ENCODE measurements at regions not wholly inside any gene's neighbourhood (a gene's known extent, or its start where the extent isn't known, plus 50 kb on each side); places are given as distances from the start of the nearest gene placed in this dataset.
"Not testable (repeated sequence)": the region's sequence is repeated elsewhere in the genome, so short reads cannot be mapped to it uniquely, and the experiment has no call there.

GRCh38 chr16:55017321-55017720, 86.7 kb downstream of the IRX5 start:
- FAIRE-seq (no peak), DNase-seq (ENCODE audit: insufficient read length) (no peak)
- no peak for TF ChIP-seq POLR2A (IDR thresholded peaks at IDR 0.05; ENCODE audit: low read depth, low read length)
- TF ChIP-seq POLR2AphosphoS5 (IDR thresholded peaks at IDR 0.05; ENCODE audit: low read depth, low read length), result no peak
- TF ChIP-seq TAF1 (IDR thresholded peaks at IDR 0.05; ENCODE audit: borderline replicate concordance, low read depth, low read length), result no peak

DNA sequence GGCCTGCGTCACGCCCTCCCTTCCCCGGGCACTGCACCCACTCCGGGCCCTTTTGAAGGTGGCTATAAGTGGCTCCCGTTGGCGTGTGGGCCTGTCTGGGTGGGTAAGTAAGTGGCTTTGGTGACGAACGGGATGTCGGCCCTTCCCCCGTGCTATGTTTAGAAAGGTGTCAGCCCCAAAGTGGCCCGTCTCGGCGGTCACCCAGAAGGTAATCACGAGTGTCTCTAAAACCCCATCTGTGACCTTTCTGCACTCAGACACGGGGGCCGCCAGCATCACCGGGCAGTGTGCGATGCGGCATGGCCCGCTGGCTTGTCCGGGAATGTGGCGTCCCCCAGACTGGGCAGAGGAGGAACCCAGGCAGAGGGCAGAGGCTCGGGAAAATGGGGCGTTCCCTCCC, 88.2 kb downstream of the IRX5 start:
- FAIRE-seq (no peak), DNase-seq (ENCODE audit: insufficient read length) (no peak)
- TF ChIP-seq TAF1 (IDR thresholded peaks at IDR 0.05; ENCODE audit: borderline replicate concordance, low read depth, low read length) (no peak), POLR2AphosphoS5 (IDR thresholded peaks at IDR 0.05; ENCODE audit: low read depth, low read length) (no peak), POLR2A (IDR thresholded peaks at IDR 0.05; ENCODE audit: low read depth, low read length) (no peak)

- FAIRE-seq (peak; percentile 54), DNase-seq (ENCODE audit: insufficient read length) (no peak)
- TF ChIP-seq TAF1 (IDR thresholded peaks at IDR 0.05; ENCODE audit: borderline replicate concordance, low read depth, low read length), result no peak
- TF ChIP-seq POLR2AphosphoS5 (IDR thresholded peaks at IDR 0.05; ENCODE audit: low read depth, low read length), result no peak
- TF ChIP-seq POLR2A (IDR thresholded peaks at IDR 0.05; ENCODE audit: low read depth, low read length), result no peak
Observed at GRCh38 chr16:55019419-55020131, 88.9 kb downstream of the IRX5 start.

- no peak for TF ChIP-seq POLR2AphosphoS5 (IDR thresholded peaks at IDR 0.05; ENCODE audit: low read depth, low read length)
- TF ChIP-seq TAF1 (IDR thresholded peaks at IDR 0.05; ENCODE audit: borderline replicate concordance, low read depth, low read length), result no peak
- no peak for TF ChIP-seq POLR2A (IDR thresholded peaks at IDR 0.05; ENCODE audit: low read depth, low read length)
- no peak for DNase-seq (ENCODE audit: insufficient read length)
- no peak for FAIRE-seq
Observed at GRCh38 chr16:55021595-55022475, 91.2 kb downstream of the IRX5 start.

GRCh38 chr16:55027260-55027659, 96.6 kb downstream of the IRX5 start:
- not testable (repeated sequence) for FAIRE-seq; DNase-seq (ENCODE audit: insufficient read length)

- no peak for DNase-seq (ENCODE audit: insufficient read length)
- TF ChIP-seq POLR2AphosphoS5 (IDR thresholded peaks at IDR 0.05; ENCODE audit: low read depth, low read length) (no peak), POLR2A (IDR thresholded peaks at IDR 0.05; ENCODE audit: low read depth, low read length) (no peak), TAF1 (IDR thresholded peaks at IDR 0.05; ENCODE audit: borderline replicate concordance, low read depth, low read length) (no peak)
- no peak for FAIRE-seq
Observed at GRCh38 chr16:55029509-55029908, 98.8 kb downstream of the IRX5 start.

DNA sequence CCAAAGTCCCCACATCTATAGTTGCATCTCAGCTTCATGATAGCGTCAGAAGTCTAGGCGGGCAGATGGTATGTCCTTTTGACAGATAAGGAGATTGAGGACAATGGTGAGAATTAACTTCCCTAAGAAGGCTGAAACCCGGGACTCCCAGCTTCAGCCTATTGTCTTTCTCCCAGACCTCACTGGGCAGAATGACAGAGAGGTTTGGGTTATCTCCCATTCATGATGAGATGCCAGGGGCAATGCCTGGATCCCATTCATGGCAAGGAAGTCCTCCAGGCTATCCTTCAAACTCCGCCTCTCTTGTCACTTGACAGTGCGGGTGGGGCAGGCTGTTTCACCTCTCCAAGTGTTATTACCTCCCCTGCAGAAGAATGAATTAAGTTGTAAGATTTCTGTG, 100.3 kb downstream of the IRX5 start:
- no peak for TF ChIP-seq POLR2A (IDR thresholded peaks at IDR 0.05; ENCODE audit: low read depth, low read length)
- TF ChIP-seq TAF1 (IDR thresholded peaks at IDR 0.05; ENCODE audit: borderline replicate concordance, low read depth, low read length), result no peak
- TF ChIP-seq POLR2AphosphoS5 (IDR thresholded peaks at IDR 0.05; ENCODE audit: low read depth, low read length), result no peak
- DNase-seq (ENCODE audit: insufficient read length) (no peak), FAIRE-seq (no peak)

GRCh38 chr16:55031481-55031880, 100.8 kb downstream of the IRX5 start:
- TF ChIP-seq POLR2A (IDR thresholded peaks at IDR 0.05; ENCODE audit: low read depth, low read length), result no peak
- TF ChIP-seq TAF1 (IDR thresholded peaks at IDR 0.05; ENCODE audit: borderline replicate concordance, low read depth, low read length), result no peak
- TF ChIP-seq POLR2AphosphoS5 (IDR thresholded peaks at IDR 0.05; ENCODE audit: low read depth, low read length), result no peak
- no peak for FAIRE-seq

DNA sequence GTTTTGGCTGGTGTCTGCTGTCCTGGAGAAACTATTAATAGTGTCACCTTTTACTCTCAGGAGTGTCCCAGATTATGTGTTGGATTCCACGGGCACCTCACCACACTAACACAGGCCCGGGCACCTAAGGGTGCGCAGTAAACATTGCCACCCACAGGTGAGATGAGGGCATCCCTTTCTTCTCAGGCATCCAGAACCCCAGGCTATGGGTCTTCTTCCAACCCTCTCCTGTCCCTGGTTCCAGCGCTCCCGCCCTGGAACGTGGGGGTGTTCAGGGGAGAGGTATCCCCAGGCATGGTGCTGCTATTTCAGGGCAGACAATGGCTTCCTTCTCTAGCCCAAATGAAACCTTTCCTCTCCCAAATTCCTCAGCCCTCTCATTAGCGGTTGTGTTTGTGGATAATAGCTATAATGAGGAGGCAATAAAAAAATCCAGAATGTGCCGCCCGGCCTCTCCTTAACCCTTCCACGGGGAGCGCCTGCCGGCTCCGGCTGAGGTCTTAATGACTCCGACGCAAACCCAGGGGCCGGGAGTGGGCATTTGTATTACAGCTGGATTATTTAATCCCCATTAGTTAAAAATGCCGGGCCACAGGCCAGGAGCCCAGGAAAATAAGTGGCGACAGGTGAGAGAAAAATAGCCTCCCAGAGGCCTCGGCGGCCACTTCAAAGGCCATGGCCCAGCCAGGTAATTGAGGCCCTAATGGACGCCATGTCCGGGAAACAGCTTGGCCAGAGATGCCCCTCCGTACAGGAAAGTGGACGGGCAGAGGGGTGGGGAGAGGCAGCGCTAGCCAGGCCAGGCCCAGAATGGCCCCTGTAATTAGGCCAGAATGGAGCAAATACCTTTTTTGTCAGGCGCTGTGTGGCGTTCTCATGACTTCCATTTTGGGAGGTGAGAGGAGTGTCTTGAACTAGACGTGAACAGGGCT, 102.8 kb downstream of the IRX5 start:
- FAIRE-seq, result no peak
- no peak for DNase-seq (ENCODE audit: insufficient read length)
- TF ChIP-seq POLR2A (IDR thresholded peaks at IDR 0.05; ENCODE audit: low read depth, low read length) (no peak), POLR2AphosphoS5 (IDR thresholded peaks at IDR 0.05; ENCODE audit: low read depth, low read length) (no peak), TAF1 (IDR thresholded peaks at IDR 0.05; ENCODE audit: borderline replicate concordance, low read depth, low read length) (no peak)

More at GRCh38 chr16:55031481-55031880, 100.8 kb downstream of the IRX5 start:
- DNase-seq (ENCODE audit: insufficient read length), result no peak

DNA sequence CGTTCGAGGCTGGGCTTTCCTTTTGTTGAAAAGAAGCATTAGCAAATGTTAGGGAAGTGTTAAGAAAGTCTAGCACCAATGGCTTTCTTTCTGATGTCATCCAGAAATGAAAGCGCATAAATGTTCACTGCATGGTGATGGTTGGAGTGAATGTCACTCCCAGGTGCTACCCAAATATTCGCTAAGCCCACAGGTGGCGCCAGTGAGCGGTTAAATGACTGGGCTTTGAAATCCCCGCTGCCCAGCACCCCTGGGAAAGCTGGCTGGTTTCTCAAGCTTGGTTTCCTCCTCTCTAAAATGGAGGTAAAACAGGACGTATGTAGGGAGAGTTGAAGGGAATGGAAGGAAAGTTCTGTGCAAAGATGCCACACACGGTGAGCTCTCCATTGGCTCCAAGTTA, 104.4 kb downstream of the IRX5 start:
- TF ChIP-seq POLR2AphosphoS5 (IDR thresholded peaks at IDR 0.05; ENCODE audit: low read depth, low read length) (no peak), TAF1 (IDR thresholded peaks at IDR 0.05; ENCODE audit: borderline replicate concordance, low read depth, low read length) (no peak), POLR2A (IDR thresholded peaks at IDR 0.05; ENCODE audit: low read depth, low read length) (no peak)
- FAIRE-seq (no peak), DNase-seq (ENCODE audit: insufficient read length) (no peak)

DNA sequence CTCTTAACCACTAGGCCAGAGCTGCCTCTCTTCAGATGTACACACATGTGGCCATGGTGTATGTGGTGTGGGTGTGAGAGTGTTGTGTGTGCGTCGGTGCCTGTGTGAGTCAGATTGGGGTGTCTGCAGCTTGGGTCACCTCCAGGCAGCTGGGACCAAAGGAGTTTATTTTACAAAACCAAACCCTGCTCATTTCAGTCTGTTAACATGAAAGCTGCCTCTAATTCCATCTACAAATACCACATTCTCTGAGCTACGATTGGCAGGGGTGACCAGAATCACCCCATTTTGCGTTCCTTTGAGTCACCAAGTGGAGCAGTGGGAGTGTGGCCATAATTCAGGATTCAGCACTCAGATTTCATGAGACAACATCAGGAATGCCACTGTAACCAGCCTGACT, 105.3 kb downstream of the IRX5 start:
- FAIRE-seq (no peak), DNase-seq (ENCODE audit: insufficient read length) (no peak)
- no peak for TF ChIP-seq POLR2A (IDR thresholded peaks at IDR 0.05; ENCODE audit: low read depth, low read length)
- no peak for TF ChIP-seq TAF1 (IDR thresholded peaks at IDR 0.05; ENCODE audit: borderline replicate concordance, low read depth, low read length)
- no peak for TF ChIP-seq POLR2AphosphoS5 (IDR thresholded peaks at IDR 0.05; ENCODE audit: low read depth, low read length)

Data from GM12892 (cell line).